Endothelial cell of umbilical vein (primary cell): ENCODE measurements at regions not wholly inside any gene's neighbourhood (a gene's known extent, or its start where the extent isn't known, plus 50 kb on each side); places are given as distances from the start of the nearest gene placed in this dataset.

Experiments used
- BruUV-seq: library from RNA; stranded (reverse); fragments of 400-500 nt; replicated peaks from 2 replicates; lab custom pipeline; 2021; lab: Mats Ljungman, UMichigan
- CTCF ChIA-PET: fragments of 300-600, 350-600 bp; sonication (Branson Sonifier 250); formaldehyde crosslinking; loops from one replicate; lab custom pipeline; 2021; ENCODE audit warnings: antibody characterized with exemption, inconsistent platforms; lab: Charles Lee
- POLR2A ChIA-PET: fragments of 300-600, 350-600 bp; sonication (Branson Sonifier 250); formaldehyde crosslinking; loops from one replicate; lab custom pipeline; 2021; ENCODE audit warnings: antibody characterized with exemption, inconsistent platforms; lab: Charles Lee
- DNase-seq: peaks from one replicate; pipeline ENCODE4 v3.0.0-alpha.2; 2011; ENCODE audit warnings: low read depth, low spot score
- FAIRE-seq: peaks from 2 replicates; lab custom pipeline; 2011; peaks lifted over from hg19 to GRCh38; lab: Jason Lieb, UNC
- H2AFZ ChIP-seq: 2 replicates; pipeline ENCODE4 v1.6.0; 2012; ENCODE audit warnings: low read depth, low read length, control low read depth, inconsistent platforms
- H3K27ac ChIP-seq: 2 replicates; pipeline ENCODE4 v1.5.1; 2011; ENCODE audit warnings: low read depth, mild to moderate bottlenecking, control low read depth, low read length, moderate library complexity; ENCODE audit not compliant: insufficient read depth
- H3K27me3 ChIP-seq, 2 experiments: 2 replicates each; pipeline versions ENCODE4 v1.6.0 to v1.6.1; 2011; ENCODE audit warnings: low read length in 2 of 2, mixed read lengths in 1 of 2; ENCODE audit not compliant: control insufficient read depth in 2 of 2, insufficient read depth in 2 of 2
- H3K36me3 ChIP-seq, 2 experiments: 2 replicates in 1 of 2; 3 replicates in 1 of 2; pipeline ENCODE4 v1.5.1; 2011; ENCODE audit warnings: low read length in 2 of 2, mild to moderate bottlenecking in 1 of 2, moderate library complexity in 1 of 2; ENCODE audit not compliant: control insufficient read depth in 2 of 2, insufficient read depth in 2 of 2; ENCODE audit errors: extremely low read depth in 1 of 2
- H3K4me1 ChIP-seq: 3 replicates; pipeline ENCODE4 v1.5.1; 2011; ENCODE audit warnings: mild to moderate bottlenecking, low read length; ENCODE audit not compliant: control insufficient read depth, insufficient read depth; ENCODE audit errors: extremely low read depth
- H3K4me2 ChIP-seq: 2 replicates; pipeline ENCODE4 v1.6.1; 2011; ENCODE audit warnings: low read length, control low read depth, mixed read lengths; ENCODE audit not compliant: insufficient read depth
- H3K4me3 ChIP-seq, 3 experiments: fragments of 200-600 bp in 1 of 3; sonication (generic), shearing (Covaris generic) in 1 of 3; replicated peaks in 1 of 3; 2 replicates each; pipeline ENCODE4 v1.5.1; 2011 to 2016; ENCODE audit warnings: control low read depth in 3 of 3, low read length in 3 of 3, mild to moderate bottlenecking in 2 of 3, inconsistent platforms in 1 of 3, low read depth in 1 of 3, moderate library complexity in 1 of 3; ENCODE audit not compliant: insufficient read depth in 1 of 3
- H3K79me2 ChIP-seq: 2 replicates; pipeline ENCODE4 v1.6.0; 2012; ENCODE audit warnings: low read length, inconsistent platforms; ENCODE audit not compliant: control insufficient read depth, insufficient read depth
- H3K9ac ChIP-seq: replicated peaks from 2 replicates; pipeline ENCODE3; 2011; ENCODE audit warnings: low read length, control low read depth; ENCODE audit not compliant: insufficient read depth; ENCODE audit errors: extremely low read depth
- H3K9me1 ChIP-seq: replicated peaks from 3 replicates; pipeline ENCODE4 v1.6.0; 2011; ENCODE audit warnings: mild to moderate bottlenecking, low read length; ENCODE audit not compliant: control insufficient read depth, insufficient read depth; ENCODE audit errors: extremely low read depth
- H3K9me3 ChIP-seq: replicated peaks from 2 replicates; pipeline ENCODE4 v1.5.1; 2012; ENCODE audit warnings: low read length, inconsistent platforms; ENCODE audit not compliant: control insufficient read depth, insufficient read depth
- H4K20me1 ChIP-seq: replicated peaks from 2 replicates; pipeline ENCODE3; 2011; ENCODE audit warnings: mild to moderate bottlenecking, low read length; ENCODE audit not compliant: control insufficient read depth, insufficient read depth; ENCODE audit errors: extremely low read depth
- CTCF ChIP-seq, 2 donors: IDR thresholded peaks; 1 replicate in 1 of 2; 2 replicates in 1 of 2; pipeline ENCODE4 v1.5.1; 2011; ENCODE audit warnings: low read length in 2 of 2, mild to moderate bottlenecking in 2 of 2, moderate library complexity in 2 of 2, control low read depth in 1 of 2, inconsistent platforms in 1 of 2, low read depth in 1 of 2; ENCODE audit not compliant: insufficient read depth in 1 of 2; ENCODE audit errors: extremely low read depth in 1 of 2
- EZH2 ChIP-seq: IDR thresholded peaks from 2 replicates; pipeline ENCODE4 v1.6.1; 2012; ENCODE audit warnings: borderline replicate concordance, low read depth, mild to moderate bottlenecking, moderate library complexity, low read length, inconsistent platforms; ENCODE audit not compliant: severe bottlenecking
- FOS ChIP-seq: IDR thresholded peaks from 2 replicates; pipeline ENCODE4 v1.6.1; 2011; ENCODE audit warnings: mild to moderate bottlenecking, low read length, moderate library complexity, borderline replicate concordance; ENCODE audit not compliant: insufficient read depth
- GATA2 ChIP-seq: IDR thresholded peaks from 2 replicates; pipeline ENCODE4 v1.7.0; 2011; ENCODE audit warnings: low read depth, mild to moderate bottlenecking, moderate library complexity, mixed read lengths, low read length; ENCODE audit not compliant: insufficient read length, insufficient read depth
- JUN ChIP-seq: IDR thresholded peaks from 2 replicates; pipeline ENCODE4 v1.6.1; 2011; ENCODE audit warnings: borderline replicate concordance, low read depth; ENCODE audit not compliant: insufficient read length, insufficient read depth
- MAX ChIP-seq: IDR thresholded peaks from 2 replicates; pipeline ENCODE4 v1.6.1; 2011; ENCODE audit not compliant: insufficient read depth, insufficient read length
- MYC ChIP-seq: IDR thresholded peaks from one replicate; pipeline ENCODE4 v1.6.1; 2011; ENCODE audit warnings: mild to moderate bottlenecking, low read depth, low read length
- POLR2A ChIP-seq: IDR thresholded peaks from 2 replicates; pipeline ENCODE4 v1.6.1; 2012; ENCODE audit warnings: low read depth, mild to moderate bottlenecking, control low read depth, low read length
- POLR2AphosphoS5 ChIP-seq: IDR thresholded peaks from 2 replicates; pipeline ENCODE4 v1.6.1; 2012; ENCODE audit warnings: low read depth, mild to moderate bottlenecking, control low read depth, low read length, moderate library complexity; ENCODE audit not compliant: insufficient read depth
- dilution Hi-C: fragments of 300-500 bp; cut with MboI; formaldehyde crosslinking; loops from one replicate; pipeline ENCODE4 v1.15.0; 2019; ENCODE audit warnings: low sequenced_read_pairs; ENCODE audit not compliant: extremely low pct_ligation_motif_present
- intact Hi-C: fragments of 100-400 bp; cut with micrococcal nuclease; formaldehyde crosslinking; loops from one replicate; pipeline ENCODE4 v1.10.0; 2022

DNA sequence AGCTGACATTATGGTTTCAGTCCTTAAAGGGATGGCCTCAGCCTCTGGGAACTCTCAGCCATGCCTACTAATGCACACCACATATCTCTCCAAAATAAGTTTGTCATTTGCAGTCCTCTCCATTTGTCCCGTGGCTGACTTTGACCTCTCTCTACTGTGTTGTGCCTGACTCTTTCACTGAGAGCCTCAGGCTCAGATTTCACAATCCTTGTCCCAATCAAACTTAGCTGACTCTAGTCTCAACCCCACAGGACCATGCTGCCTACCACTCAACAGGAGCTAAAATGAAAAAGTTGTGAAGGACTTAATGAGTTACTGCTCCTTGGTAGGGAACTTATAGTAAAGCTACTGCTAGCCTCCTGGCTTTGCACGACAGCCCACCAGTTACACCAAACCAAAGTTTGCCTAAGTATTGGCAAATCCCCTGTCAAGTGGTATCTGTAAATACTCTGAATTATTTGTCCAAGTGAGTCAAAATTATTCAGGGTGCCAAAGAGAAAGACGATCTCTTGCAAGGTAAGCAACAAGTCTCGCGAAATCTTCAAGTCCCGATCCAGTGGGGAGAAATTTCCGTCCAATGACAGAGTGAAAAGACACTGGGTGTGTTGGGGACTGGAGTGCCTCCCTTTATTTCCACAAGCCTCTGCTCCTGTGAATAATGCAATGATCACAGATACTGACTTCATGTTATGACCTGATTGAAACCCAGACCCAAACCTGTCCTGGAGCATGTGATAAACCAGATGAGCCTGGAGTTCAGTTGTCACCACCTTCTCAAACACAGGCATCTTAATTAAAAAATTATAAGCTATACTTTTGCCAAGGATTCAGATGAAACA is 124.4 kb upstream of the FOXQ1 start:
- Histone ChIP-seq H3K4me3 (no peak overlapping the region), H3K4me1 (no peaks in the 10 kb centered on the region), H3K9ac (no peak overlapping the region), H3K9me1 (no peaks in the 10 kb centered on the region), H3K27ac (no peak overlapping the region), H3K4me2 (no peak overlapping the region), H2AFZ (no peak overlapping the region), H3K9me3 (no peaks in the 10 kb centered on the region), H3K27me3 (no peaks in the 10 kb centered on the region), H3K36me3 (no peaks in the 10 kb centered on the region), H4K20me1 (no peaks in the 10 kb centered on the region), H3K79me2 (no peaks in the 10 kb centered on the region)
- DNase-seq, result no peak
- POLR2A ChIA-PET, result no interaction called here
- no peak for FAIRE-seq
- intact Hi-C loops, result no loop called here
- CTCF ChIA-PET, result no interaction called here
- BruUV-seq, result no TSS peak
- no peak for TF ChIP-seq MAX
- TF ChIP-seq FOS, result no peak
- TF ChIP-seq POLR2A, result no peak
- no peak for TF ChIP-seq POLR2AphosphoS5
- TF ChIP-seq JUN, result no peak
- no peak for TF ChIP-seq CTCF (IDR thresholded peaks at IDR 0.05; ENCODE audit: extremely low read depth in 1 of 2, insufficient read depth in 1 of 2, low read depth in 1 of 2, low read length in 2 of 2)
- no peak for TF ChIP-seq MYC
- no peak for TF ChIP-seq GATA2
- TF ChIP-seq EZH2, result no peak
- dilution Hi-C loops, result no loop called here
